ENCODE measurements at regions not wholly inside any gene's neighbourhood (a gene's known extent, or its start where the extent isn't known, plus 50 kb on each side); places are given as distances from the start of the nearest gene placed in this dataset.
A peak's percentile ranks its signal among the peaks of the same experiment; 100 is the strongest.

GRCh38 chr5:61731267-61731945, 399.3 kb downstream of the ZSWIM6 start:
- no peak for DNase-seq (ENCODE audit: extremely low read depth in 1 of 11, low read depth in 9 of 11, low spot score in 4 of 11)

DNA sequence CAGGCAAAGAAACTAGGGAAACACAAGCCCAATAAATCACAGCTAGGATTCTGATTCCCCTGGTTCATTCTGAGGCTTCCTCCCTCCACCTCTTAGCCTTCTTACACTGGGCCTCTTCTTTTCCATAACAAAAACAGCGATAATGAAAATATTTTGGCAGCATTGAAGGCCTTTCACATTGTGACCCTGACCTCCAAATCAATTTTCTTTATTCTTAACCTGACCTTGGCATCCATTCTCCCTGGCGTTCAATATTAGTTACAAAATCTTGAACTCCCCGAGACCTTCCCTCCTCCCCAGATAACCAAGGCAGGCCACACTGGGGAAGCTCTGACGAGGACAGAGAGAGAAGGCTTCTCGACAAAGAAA, 399.9 kb downstream of the ZSWIM6 start:
- no peak for DNase-seq (ENCODE audit: extremely low read depth in 1 of 11, low read depth in 9 of 11, low spot score in 4 of 11)

DNA sequence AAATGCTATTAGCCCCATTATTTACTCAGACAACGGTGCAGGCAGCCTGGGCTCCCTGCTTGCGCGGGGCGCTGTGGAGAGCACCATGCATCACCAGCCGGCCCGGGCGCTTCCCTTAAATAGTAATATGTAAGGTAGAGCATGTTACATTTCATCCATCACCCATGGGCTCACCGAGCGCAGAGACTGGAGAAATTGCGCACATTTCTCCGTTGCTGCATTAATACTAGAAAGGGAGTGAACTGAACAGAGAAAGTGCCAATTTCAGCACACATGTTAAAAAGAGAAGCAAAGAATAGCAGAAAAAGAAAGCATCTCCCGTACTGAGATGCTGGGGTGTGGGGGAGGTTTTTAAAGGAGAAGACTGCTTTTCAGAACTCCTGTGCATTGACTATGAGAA, 400.3 kb downstream of the ZSWIM6 start:
- peak in 1 of 11 donors; percentile 9 for DNase-seq (ENCODE audit: extremely low read depth in 1 of 11, low read depth in 9 of 11, low spot score in 4 of 11)

GRCh38 chr5:61732796-61733195, 400.7 kb downstream of the ZSWIM6 start:
- DNase-seq (ENCODE audit: extremely low read depth in 1 of 11, low read depth in 9 of 11, low spot score in 4 of 11): no peak

DNA sequence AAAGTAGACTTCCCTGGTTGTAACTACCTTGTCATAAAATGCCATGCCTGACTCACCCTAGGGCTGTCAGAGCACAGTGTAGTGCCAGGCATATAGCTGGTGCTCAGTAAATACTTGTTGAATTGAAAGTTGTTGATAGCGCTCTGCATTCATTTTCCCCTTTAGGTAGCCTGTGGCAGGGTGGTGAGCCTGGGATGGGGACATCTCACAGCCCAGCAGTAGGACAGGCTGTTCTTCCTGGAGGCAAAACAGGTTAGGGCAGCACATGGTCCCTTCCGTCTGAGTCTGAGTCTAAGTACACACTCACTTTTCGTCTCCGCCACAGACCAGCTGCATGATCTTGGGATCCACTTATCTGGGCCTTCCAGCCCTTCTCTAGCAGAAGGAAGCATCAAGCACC, 401.9 kb downstream of the ZSWIM6 start:
- no peak for DNase-seq (ENCODE audit: extremely low read depth in 1 of 11, low read depth in 9 of 11, low spot score in 4 of 11)

DNA sequence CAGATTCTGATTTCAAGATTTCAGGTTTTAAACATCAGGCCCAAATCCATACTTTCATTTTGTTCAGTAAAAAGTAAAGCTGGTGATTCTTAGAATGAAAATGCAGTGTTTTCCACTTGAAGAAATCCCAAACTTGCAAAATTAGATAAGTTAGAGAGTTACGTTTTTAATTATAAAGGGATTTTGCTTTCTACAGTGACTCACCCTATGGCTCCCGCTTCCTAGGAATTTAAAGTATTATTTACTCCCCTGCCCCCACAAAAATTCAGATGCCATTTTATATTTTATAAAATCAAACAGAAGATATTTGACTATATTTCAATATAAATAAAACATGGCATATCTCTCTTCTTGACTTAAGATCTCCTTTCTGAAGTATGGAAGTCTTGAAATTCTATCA, 402.9 kb downstream of the ZSWIM6 start:
- DNase-seq (ENCODE audit: extremely low read depth in 1 of 11, low read depth in 9 of 11, low spot score in 4 of 11): no peak

DNA sequence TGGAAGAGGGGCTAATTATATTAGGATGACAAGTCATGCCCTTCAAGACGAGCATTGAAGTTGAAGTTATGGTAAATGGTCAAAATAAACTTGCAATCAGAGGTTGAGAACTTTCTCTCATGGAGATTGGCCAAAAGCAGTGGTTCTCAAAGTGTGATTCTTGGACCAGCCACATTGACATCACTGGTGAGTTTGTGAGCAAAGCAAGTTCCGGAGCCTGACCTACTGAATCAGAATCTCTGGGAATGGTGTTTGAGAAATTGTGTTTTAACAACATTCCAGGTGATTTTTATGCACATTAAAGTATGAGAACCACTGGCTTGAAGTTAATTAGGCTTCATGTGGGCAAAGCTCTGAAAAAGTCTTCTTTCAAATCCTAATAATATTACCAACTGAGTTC, 403.5 kb downstream of the ZSWIM6 start:
- no peak for DNase-seq (ENCODE audit: extremely low read depth in 1 of 11, low read depth in 9 of 11, low spot score in 4 of 11)

DNA sequence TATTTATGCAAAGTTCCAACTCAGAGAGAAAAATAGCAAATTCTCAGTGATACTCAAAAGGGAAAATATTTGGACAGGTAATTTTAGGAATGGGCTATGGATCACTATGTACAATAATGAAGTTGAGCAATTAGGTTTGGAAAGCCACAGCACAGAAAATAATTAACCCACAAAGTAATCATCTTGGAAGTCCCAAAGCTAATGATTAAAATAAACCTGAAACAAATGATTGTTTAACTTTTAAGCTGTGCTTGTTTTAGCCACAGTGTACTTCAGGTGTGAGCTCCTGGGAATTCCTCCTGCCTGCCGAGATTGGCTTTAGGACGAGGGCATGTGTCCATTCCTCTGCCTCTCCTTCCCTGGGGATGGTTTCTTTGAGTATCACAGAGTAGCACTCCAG, 403.9 kb downstream of the ZSWIM6 start:
- DNase-seq (ENCODE audit: extremely low read depth in 1 of 11, low read depth in 9 of 11, low spot score in 4 of 11): peak in 3 of 11 donors; percentile 5 to 38 (median 26)

DNA sequence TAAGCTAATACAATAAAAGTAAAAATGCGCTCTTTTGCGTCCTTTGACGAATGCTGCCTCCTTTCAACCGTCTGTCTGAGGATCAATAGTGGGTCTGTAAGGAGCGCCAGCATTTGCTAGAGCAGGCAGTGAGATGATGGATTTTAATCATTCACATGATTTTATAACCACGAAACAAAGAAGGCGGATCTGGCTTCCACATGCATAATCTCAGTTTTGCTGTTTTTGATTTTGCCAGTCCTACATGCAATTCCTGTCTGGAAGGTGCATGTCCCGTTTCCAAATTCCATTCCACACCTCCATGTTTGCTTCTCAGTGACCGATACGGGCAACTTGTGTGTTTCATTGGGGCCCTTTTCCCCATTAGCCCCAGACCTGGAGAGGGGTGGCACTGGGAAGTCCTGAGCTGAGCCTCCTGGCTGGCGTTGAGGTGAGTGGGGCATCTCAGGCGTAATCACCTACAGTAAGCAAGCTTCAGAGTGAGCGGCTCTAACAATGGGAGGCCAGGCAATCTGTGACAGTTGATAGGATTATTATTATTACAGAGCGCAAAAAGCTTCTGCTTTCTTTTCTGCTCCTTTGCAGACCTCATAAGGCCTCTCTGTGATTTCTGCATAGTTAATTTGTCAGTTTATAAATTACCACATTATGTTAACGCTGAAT, 405.4 kb downstream of the ZSWIM6 start:
- no peak for DNase-seq (ENCODE audit: extremely low read depth in 1 of 11, low read depth in 9 of 11, low spot score in 4 of 11)

GRCh38 chr5:61737964-61738340, 405.9 kb downstream of the ZSWIM6 start:
- DNase-seq (ENCODE audit: extremely low read depth in 1 of 11, low read depth in 9 of 11, low spot score in 4 of 11): no peak

DNA sequence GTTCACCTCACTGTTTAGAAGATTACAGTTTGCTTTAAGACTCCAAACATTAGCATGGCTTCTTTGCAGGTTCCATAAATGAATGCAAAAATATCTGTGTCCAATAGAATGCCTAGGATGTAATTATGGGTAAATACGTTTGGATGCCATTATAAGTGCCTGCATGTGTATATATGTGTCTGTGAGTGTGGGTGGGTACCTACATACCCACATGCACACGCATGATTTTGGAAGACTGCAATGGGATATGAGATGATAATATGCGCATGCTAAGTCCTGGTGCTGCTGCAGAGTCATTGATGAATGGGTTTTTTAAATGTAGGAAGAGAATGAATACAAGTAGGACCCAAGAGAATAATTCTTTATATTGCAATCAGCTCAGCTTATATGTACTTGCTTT, 406.4 kb downstream of the ZSWIM6 start:
- DNase-seq (ENCODE audit: extremely low read depth in 1 of 11, low read depth in 9 of 11, low spot score in 4 of 11): no peak

DNA sequence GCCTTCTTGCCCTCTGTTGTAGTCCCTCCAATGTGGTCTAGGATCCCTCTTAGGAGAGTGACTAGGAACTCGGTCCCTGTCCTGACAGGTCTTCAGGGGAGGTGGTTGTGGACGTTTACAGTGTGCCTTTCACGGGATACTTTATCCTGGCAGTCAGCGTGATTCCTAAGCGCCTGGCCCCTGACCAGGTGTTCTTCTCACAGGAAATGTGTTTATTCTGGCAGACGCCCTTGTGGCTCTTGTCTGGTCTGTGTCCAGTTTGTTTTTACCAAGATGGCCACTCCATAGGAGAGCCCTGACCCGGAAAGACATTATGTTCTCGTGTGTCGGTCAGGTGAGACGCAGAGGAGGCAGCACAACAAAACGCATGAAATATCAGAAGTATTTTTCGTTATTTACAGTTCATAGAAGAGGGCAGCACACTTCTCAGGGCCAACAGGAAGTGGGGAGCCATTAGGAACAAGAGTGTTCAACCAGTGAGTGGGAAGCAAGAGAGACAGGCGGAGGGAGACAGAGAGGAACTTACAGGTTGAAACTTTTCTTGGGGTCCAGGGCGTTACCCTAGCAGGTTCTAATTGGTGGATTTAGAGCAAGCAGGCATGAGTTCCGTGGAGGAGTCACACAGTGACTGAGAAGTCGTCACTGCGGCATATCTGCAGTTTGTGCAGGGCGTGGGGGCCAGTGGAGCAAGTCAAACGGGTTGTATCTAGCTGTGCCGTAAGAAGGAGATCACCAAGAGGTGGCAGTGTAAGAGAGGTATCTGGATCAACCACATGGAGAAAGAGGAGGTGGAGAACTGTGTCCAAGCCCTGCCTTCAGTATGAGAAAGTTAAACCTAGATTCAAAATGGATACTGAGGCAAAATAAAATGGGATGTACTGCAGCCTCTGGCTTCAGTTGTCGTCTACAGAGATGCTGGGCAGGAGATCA, 412.9 kb downstream of the ZSWIM6 start:
- DNase-seq (ENCODE audit: extremely low read depth in 1 of 11, low read depth in 9 of 11, low spot score in 4 of 11): no peak

DNA sequence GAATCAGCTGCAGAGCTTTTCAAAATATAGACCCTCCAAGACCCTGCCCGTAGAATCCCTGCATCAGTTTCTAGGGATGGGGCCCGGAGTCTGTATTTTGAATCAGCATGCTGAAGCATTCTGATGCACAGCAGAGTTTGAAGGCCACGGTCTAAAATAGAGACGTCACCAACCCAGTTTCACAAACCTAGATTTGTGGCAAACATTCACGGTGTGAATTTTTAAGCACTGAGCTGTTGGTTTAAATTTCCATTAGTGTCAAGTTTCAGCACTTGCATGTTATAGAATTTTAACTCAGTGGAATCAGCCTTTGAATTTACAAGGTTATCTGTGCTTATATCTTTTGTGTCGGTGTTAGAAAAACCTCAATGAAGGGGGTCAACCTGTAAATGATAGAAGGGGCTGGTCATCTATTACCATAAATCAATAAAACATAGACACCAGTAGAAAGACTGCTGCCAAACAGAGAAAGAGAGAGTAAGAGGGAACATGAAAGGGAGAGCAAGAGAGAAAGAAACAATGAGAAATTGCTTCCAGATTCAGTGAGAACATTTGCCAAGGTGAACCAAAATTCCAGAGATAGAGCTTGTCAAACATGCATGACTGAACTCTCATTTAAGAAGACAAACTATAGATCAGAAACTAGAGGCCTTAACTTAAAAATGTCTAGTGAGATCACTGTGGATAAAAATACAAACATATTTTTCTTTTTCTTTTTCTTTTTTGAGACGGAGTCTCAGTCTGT, 414.9 kb downstream of the ZSWIM6 start:
- no peak for DNase-seq (ENCODE audit: extremely low read depth in 1 of 11, low read depth in 9 of 11, low spot score in 4 of 11)

GRCh38 chr5:61748121-61748520, 416.1 kb downstream of the ZSWIM6 start:
- no peak for DNase-seq (ENCODE audit: extremely low read depth in 1 of 11, low read depth in 9 of 11, low spot score in 4 of 11)

DNA sequence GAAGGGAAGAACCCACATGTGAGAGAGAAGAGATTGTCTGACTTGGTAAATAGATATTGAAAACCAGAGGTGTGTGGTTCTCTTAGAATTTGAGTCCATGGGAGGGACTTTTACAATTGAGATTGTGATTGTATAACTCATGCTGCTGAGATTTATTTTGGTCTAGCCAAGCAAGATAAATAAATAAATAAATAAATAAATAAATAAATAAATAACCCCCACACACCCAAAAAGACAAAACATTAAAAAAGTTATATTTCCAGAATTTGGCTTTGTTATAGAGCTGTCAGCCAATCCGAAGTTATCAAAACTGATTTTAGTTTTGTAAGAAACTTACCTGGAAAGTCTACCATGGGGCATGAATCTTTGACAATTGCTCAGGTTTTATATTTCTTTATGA, 416.6 kb downstream of the ZSWIM6 start:
- no peak for DNase-seq (ENCODE audit: extremely low read depth in 1 of 11, low read depth in 9 of 11, low spot score in 4 of 11)

DNA sequence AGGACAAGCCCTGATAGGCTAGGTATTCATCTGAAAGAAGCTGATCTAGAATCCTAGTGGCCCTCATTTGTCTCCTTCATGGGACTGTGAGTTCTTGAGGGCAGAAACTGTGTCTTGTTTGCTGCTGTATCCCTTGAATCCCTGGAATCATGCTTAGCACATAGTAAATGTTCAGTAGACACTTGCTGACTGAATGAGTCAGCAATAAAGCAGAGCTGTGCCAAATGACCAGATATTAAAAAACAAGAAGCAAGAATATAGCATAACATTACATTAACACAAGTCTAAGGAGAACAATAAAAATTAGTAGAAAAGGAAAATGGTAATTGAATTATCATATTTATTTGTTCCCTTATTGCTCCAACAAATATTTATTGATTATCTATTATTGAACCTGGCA, 420.5 kb downstream of the ZSWIM6 start:
- DNase-seq (ENCODE audit: extremely low read depth in 1 of 11, low read depth in 9 of 11, low spot score in 4 of 11): no peak

DNA sequence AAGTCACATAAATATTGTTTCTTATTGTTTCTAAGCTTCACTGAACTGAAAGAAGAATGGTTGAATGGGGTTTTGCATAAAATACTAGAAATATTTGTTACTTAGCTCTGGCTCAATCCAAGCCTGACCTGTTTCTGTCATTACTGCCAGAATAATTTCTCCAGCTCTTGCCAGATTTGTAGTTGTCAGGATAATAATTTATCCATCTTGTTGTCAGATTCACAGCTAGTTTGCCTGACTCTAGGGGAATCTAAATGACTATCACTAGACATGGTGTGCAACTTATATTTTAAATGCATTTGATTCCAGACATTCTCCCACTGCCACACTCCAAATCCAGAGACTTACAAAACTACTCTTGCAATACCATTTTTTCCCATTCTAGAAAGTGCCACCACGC, 422.7 kb downstream of the ZSWIM6 start:
- DNase-seq (ENCODE audit: extremely low read depth in 1 of 11, low read depth in 9 of 11, low spot score in 4 of 11): no peak

GRCh38 chr5:61755726-61756222, 423.7 kb downstream of the ZSWIM6 start:
- no peak for DNase-seq (ENCODE audit: extremely low read depth in 1 of 11, low read depth in 9 of 11, low spot score in 4 of 11)

DNA sequence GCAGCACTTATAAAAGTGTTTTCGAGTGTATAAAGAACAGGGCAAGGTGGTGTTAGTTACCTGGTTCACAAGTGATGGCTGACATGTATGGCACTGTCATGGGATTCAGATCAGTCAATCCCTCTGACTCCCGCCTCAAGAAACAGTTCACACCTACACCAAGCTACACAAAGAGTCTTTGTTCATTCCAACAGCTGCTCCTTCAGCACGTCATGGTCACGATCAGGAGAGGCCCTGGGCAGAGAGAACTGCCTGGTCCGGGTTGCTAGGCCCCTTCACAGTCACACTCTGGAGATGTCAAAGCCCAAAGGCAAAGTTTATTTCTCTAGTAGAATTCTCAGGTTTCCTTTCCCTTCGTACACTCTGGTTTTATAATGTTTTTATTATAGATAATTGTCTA, 426.7 kb downstream of the ZSWIM6 start:
- no peak for DNase-seq (ENCODE audit: extremely low read depth in 1 of 11, low read depth in 9 of 11, low spot score in 4 of 11)

Data from renal cortex interstitium (tissue), 11 donors.